ENCODE measurements at regions not wholly inside any gene's neighbourhood (a gene's known extent, or its start where the extent isn't known, plus 50 kb on each side); places are given as distances from the start of the nearest gene placed in this dataset.

DNA sequence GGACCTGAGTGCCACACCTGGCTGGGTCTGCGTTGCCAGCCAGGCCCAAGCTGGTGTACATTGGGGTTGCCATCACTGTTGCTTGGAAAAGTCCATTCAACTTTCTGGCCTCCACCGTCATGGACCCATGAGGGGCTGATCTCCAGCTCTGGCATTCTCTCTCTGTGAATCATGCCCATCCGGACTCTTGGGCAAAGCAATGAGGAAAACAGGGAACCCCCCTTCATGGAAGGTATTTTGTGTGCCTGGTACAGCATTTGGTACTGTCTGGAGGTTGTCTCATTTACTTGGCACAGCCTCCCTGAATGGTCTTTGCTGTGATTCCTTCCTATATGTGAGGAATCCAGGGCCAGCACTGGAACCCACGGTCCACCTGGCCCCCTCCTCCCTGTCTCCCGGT lies 99.4 kb downstream of the FOXD2 start:
- TF ChIP-seq, protein P1, sequence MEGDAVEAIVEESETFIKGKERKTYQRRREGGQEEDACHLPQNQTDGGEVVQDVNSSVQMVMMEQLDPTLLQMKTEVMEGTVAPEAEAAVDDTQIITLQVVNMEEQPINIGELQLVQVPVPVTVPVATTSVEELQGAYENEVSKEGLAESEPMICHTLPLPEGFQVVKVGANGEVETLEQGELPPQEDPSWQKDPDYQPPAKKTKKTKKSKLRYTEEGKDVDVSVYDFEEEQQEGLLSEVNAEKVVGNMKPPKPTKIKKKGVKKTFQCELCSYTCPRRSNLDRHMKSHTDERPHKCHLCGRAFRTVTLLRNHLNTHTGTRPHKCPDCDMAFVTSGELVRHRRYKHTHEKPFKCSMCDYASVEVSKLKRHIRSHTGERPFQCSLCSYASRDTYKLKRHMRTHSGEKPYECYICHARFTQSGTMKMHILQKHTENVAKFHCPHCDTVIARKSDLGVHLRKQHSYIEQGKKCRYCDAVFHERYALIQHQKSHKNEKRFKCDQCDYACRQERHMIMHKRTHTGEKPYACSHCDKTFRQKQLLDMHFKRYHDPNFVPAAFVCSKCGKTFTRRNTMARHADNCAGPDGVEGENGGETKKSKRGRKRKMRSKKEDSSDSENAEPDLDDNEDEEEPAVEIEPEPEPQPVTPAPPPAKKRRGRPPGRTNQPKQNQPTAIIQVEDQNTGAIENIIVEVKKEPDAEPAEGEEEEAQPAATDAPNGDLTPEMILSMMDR (IDR thresholded peaks at IDR 0.05) = no peak
- no peak for TF ChIP-seq POLR2A (IDR thresholded peaks at IDR 0.05)

All from uterus (tissue), 2 donors.